ENCODE measurements at regions not wholly inside any gene's neighbourhood (a gene's known extent, or its start where the extent isn't known, plus 50 kb on each side); places are given as distances from the start of the nearest gene placed in this dataset.

DNA sequence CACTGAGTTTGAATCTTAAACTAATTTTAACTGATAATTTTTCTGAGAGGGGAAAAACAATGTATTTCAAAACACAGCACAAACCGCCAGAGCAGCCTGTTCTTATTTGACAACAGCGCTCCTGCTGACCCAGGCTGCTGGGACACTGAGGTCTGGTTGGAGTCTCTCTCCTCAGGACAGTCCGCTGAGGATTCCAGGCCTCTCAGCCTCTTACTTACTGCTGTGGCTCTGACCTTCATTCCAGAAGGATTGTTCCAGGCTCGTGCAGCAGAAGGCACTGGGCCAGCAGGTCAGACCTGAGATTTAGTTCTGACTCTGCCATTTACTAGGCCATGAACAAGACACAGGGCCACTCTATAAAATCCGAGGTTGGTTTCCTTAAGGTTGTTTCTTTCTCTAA is 393.6 kb downstream of the TDRD3 start:
- TF ChIP-seq, protein P1, sequence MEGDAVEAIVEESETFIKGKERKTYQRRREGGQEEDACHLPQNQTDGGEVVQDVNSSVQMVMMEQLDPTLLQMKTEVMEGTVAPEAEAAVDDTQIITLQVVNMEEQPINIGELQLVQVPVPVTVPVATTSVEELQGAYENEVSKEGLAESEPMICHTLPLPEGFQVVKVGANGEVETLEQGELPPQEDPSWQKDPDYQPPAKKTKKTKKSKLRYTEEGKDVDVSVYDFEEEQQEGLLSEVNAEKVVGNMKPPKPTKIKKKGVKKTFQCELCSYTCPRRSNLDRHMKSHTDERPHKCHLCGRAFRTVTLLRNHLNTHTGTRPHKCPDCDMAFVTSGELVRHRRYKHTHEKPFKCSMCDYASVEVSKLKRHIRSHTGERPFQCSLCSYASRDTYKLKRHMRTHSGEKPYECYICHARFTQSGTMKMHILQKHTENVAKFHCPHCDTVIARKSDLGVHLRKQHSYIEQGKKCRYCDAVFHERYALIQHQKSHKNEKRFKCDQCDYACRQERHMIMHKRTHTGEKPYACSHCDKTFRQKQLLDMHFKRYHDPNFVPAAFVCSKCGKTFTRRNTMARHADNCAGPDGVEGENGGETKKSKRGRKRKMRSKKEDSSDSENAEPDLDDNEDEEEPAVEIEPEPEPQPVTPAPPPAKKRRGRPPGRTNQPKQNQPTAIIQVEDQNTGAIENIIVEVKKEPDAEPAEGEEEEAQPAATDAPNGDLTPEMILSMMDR (IDR thresholded peaks at IDR 0.05 in 4 of 5, conservative IDR thresholded peaks at IDR 0.05 in 1 of 5), result no peak
- TF ChIP-seq POLR2A (IDR thresholded peaks at IDR 0.05), result no peak

Data from gastrocnemius medialis (tissue), 4 donors.